Endothelial cell of umbilical vein (primary cell): ENCODE measurements at regions not wholly inside any gene's neighbourhood (a gene's known extent, or its start where the extent isn't known, plus 50 kb on each side); places are given as distances from the start of the nearest gene placed in this dataset.

Experiments used
- BruUV-seq: library from RNA; stranded (reverse); fragments of 400-500 nt; replicated peaks from 2 replicates; lab custom pipeline; 2021; lab: Mats Ljungman, UMichigan
- CTCF ChIA-PET: fragments of 300-600, 350-600 bp; sonication (Branson Sonifier 250); formaldehyde crosslinking; loops from one replicate; lab custom pipeline; 2021; ENCODE audit warnings: antibody characterized with exemption, inconsistent platforms; lab: Charles Lee
- POLR2A ChIA-PET: fragments of 300-600, 350-600 bp; sonication (Branson Sonifier 250); formaldehyde crosslinking; loops from one replicate; lab custom pipeline; 2021; ENCODE audit warnings: antibody characterized with exemption, inconsistent platforms; lab: Charles Lee
- DNase-seq: peaks from one replicate; pipeline ENCODE4 v3.0.0-alpha.2; 2011; ENCODE audit warnings: low read depth, low spot score
- FAIRE-seq: peaks from 2 replicates; lab custom pipeline; 2011; peaks lifted over from hg19 to GRCh38; lab: Jason Lieb, UNC
- H2AFZ ChIP-seq: 2 replicates; pipeline ENCODE4 v1.6.0; 2012; ENCODE audit warnings: low read depth, low read length, control low read depth, inconsistent platforms
- H3K27ac ChIP-seq: 2 replicates; pipeline ENCODE4 v1.5.1; 2011; ENCODE audit warnings: low read depth, mild to moderate bottlenecking, control low read depth, low read length, moderate library complexity; ENCODE audit not compliant: insufficient read depth
- H3K27me3 ChIP-seq, 2 experiments: 2 replicates each; pipeline versions ENCODE4 v1.6.0 to v1.6.1; 2011; ENCODE audit warnings: low read length in 2 of 2, mixed read lengths in 1 of 2; ENCODE audit not compliant: control insufficient read depth in 2 of 2, insufficient read depth in 2 of 2
- H3K36me3 ChIP-seq, 2 experiments: 2 replicates in 1 of 2; 3 replicates in 1 of 2; pipeline ENCODE4 v1.5.1; 2011; ENCODE audit warnings: low read length in 2 of 2, mild to moderate bottlenecking in 1 of 2, moderate library complexity in 1 of 2; ENCODE audit not compliant: control insufficient read depth in 2 of 2, insufficient read depth in 2 of 2; ENCODE audit errors: extremely low read depth in 1 of 2
- H3K4me1 ChIP-seq: 3 replicates; pipeline ENCODE4 v1.5.1; 2011; ENCODE audit warnings: mild to moderate bottlenecking, low read length; ENCODE audit not compliant: control insufficient read depth, insufficient read depth; ENCODE audit errors: extremely low read depth
- H3K4me2 ChIP-seq: 2 replicates; pipeline ENCODE4 v1.6.1; 2011; ENCODE audit warnings: low read length, control low read depth, mixed read lengths; ENCODE audit not compliant: insufficient read depth
- H3K4me3 ChIP-seq, 3 experiments: fragments of 200-600 bp in 1 of 3; sonication (generic), shearing (Covaris generic) in 1 of 3; replicated peaks in 1 of 3; 2 replicates each; pipeline ENCODE4 v1.5.1; 2011 to 2016; ENCODE audit warnings: control low read depth in 3 of 3, low read length in 3 of 3, mild to moderate bottlenecking in 2 of 3, inconsistent platforms in 1 of 3, low read depth in 1 of 3, moderate library complexity in 1 of 3; ENCODE audit not compliant: insufficient read depth in 1 of 3
- H3K79me2 ChIP-seq: 2 replicates; pipeline ENCODE4 v1.6.0; 2012; ENCODE audit warnings: low read length, inconsistent platforms; ENCODE audit not compliant: control insufficient read depth, insufficient read depth
- H3K9ac ChIP-seq: replicated peaks from 2 replicates; pipeline ENCODE3; 2011; ENCODE audit warnings: low read length, control low read depth; ENCODE audit not compliant: insufficient read depth; ENCODE audit errors: extremely low read depth
- H3K9me1 ChIP-seq: replicated peaks from 3 replicates; pipeline ENCODE4 v1.6.0; 2011; ENCODE audit warnings: mild to moderate bottlenecking, low read length; ENCODE audit not compliant: control insufficient read depth, insufficient read depth; ENCODE audit errors: extremely low read depth
- H3K9me3 ChIP-seq: replicated peaks from 2 replicates; pipeline ENCODE4 v1.5.1; 2012; ENCODE audit warnings: low read length, inconsistent platforms; ENCODE audit not compliant: control insufficient read depth, insufficient read depth
- H4K20me1 ChIP-seq: replicated peaks from 2 replicates; pipeline ENCODE3; 2011; ENCODE audit warnings: mild to moderate bottlenecking, low read length; ENCODE audit not compliant: control insufficient read depth, insufficient read depth; ENCODE audit errors: extremely low read depth
- EZH2 ChIP-seq: IDR thresholded peaks from 2 replicates; pipeline ENCODE4 v1.6.1; 2012; ENCODE audit warnings: borderline replicate concordance, low read depth, mild to moderate bottlenecking, moderate library complexity, low read length, inconsistent platforms; ENCODE audit not compliant: severe bottlenecking
- FOS ChIP-seq: IDR thresholded peaks from 2 replicates; pipeline ENCODE4 v1.6.1; 2011; ENCODE audit warnings: mild to moderate bottlenecking, low read length, moderate library complexity, borderline replicate concordance; ENCODE audit not compliant: insufficient read depth
- GATA2 ChIP-seq: IDR thresholded peaks from 2 replicates; pipeline ENCODE4 v1.7.0; 2011; ENCODE audit warnings: low read depth, mild to moderate bottlenecking, moderate library complexity, mixed read lengths, low read length; ENCODE audit not compliant: insufficient read length, insufficient read depth
- JUN ChIP-seq: IDR thresholded peaks from 2 replicates; pipeline ENCODE4 v1.6.1; 2011; ENCODE audit warnings: borderline replicate concordance, low read depth; ENCODE audit not compliant: insufficient read length, insufficient read depth
- MAX ChIP-seq: IDR thresholded peaks from 2 replicates; pipeline ENCODE4 v1.6.1; 2011; ENCODE audit not compliant: insufficient read depth, insufficient read length
- MYC ChIP-seq: IDR thresholded peaks from one replicate; pipeline ENCODE4 v1.6.1; 2011; ENCODE audit warnings: mild to moderate bottlenecking, low read depth, low read length
- POLR2A ChIP-seq: IDR thresholded peaks from 2 replicates; pipeline ENCODE4 v1.6.1; 2012; ENCODE audit warnings: low read depth, mild to moderate bottlenecking, control low read depth, low read length
- POLR2AphosphoS5 ChIP-seq: IDR thresholded peaks from 2 replicates; pipeline ENCODE4 v1.6.1; 2012; ENCODE audit warnings: low read depth, mild to moderate bottlenecking, control low read depth, low read length, moderate library complexity; ENCODE audit not compliant: insufficient read depth
- dilution Hi-C: fragments of 300-500 bp; cut with MboI; formaldehyde crosslinking; loops from one replicate; pipeline ENCODE4 v1.15.0; 2019; ENCODE audit warnings: low sequenced_read_pairs; ENCODE audit not compliant: extremely low pct_ligation_motif_present
- intact Hi-C: fragments of 100-400 bp; cut with micrococcal nuclease; formaldehyde crosslinking; loops from one replicate; pipeline ENCODE4 v1.10.0; 2022
- TF ChIP-seq, protein P1 (sequence below), 2 donors: IDR thresholded peaks; 1 replicate in 1 of 2; 2 replicates in 1 of 2; pipeline ENCODE4 v1.5.1; 2011; ENCODE audit warnings: low read length in 2 of 2, mild to moderate bottlenecking in 2 of 2, moderate library complexity in 2 of 2, control low read depth in 1 of 2, inconsistent platforms in 1 of 2, low read depth in 1 of 2; ENCODE audit not compliant: insufficient read depth in 1 of 2; ENCODE audit errors: extremely low read depth in 1 of 2

- FAIRE-seq (no peak), DNase-seq (no peak)
- Histone ChIP-seq H4K20me1 (no peaks in the 10 kb centered on the region), H3K4me1 (no peaks in the 10 kb centered on the region), H3K9me1 (no peaks in the 10 kb centered on the region), H2AFZ (no peak overlapping the region), H3K27me3 (peaks cover 7 to 24% of the 10 kb centered on the region in 2 experiments), H3K4me2 (no peak overlapping the region), H3K79me2 (no peaks in the 10 kb centered on the region), H3K27ac (no peak overlapping the region), H3K36me3 (no peaks in the 10 kb centered on the region), H3K4me3 (no peak overlapping the region), H3K9ac (no peak overlapping the region), H3K9me3 (no peaks in the 10 kb centered on the region)
- no peak for TF ChIP-seq MAX
- no peak for TF ChIP-seq POLR2A
- no peak for TF ChIP-seq EZH2
- no peak for TF ChIP-seq JUN
- TF ChIP-seq FOS, result no peak
- TF ChIP-seq GATA2, result no peak
- TF ChIP-seq, protein P1, sequence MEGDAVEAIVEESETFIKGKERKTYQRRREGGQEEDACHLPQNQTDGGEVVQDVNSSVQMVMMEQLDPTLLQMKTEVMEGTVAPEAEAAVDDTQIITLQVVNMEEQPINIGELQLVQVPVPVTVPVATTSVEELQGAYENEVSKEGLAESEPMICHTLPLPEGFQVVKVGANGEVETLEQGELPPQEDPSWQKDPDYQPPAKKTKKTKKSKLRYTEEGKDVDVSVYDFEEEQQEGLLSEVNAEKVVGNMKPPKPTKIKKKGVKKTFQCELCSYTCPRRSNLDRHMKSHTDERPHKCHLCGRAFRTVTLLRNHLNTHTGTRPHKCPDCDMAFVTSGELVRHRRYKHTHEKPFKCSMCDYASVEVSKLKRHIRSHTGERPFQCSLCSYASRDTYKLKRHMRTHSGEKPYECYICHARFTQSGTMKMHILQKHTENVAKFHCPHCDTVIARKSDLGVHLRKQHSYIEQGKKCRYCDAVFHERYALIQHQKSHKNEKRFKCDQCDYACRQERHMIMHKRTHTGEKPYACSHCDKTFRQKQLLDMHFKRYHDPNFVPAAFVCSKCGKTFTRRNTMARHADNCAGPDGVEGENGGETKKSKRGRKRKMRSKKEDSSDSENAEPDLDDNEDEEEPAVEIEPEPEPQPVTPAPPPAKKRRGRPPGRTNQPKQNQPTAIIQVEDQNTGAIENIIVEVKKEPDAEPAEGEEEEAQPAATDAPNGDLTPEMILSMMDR (IDR thresholded peaks at IDR 0.05; ENCODE audit: extremely low read depth in 1 of 2, insufficient read depth in 1 of 2, low read depth in 1 of 2, low read length in 2 of 2), result no peak
- TF ChIP-seq MYC, result no peak
- TF ChIP-seq POLR2AphosphoS5, result no peak
- no TSS peak for BruUV-seq
- ChIA-PET CTCF (no interaction called here), POLR2A (no interaction called here)
- intact Hi-C loops (no loop called here), dilution Hi-C loops (no loop called here)
Measured at GRCh38 chr12:105806400-105806770, 332.4 kb downstream of the NUAK1 start.
